ENCODE measurements at regions not wholly inside any gene's neighbourhood (a gene's known extent, or its start where the extent isn't known, plus 50 kb on each side); places are given as distances from the start of the nearest gene placed in this dataset.
"Not testable (repeated sequence)": the region's sequence is repeated elsewhere in the genome, so short reads cannot be mapped to it uniquely, and the experiment has no call there.

GRCh38 chr4:3943051-3943450 lies 176.9 kb downstream of the ADRA2C start:
- not testable (repeated sequence) for ATAC-seq (ENCODE audit: low read depth); H3K4me3 Mint-ChIP-seq; H3K27ac Mint-ChIP-seq; H3K4me1 Mint-ChIP-seq; H3K27me3 Mint-ChIP-seq; H3K36me3 Mint-ChIP-seq; H3K9me3 Mint-ChIP-seq; DNase-seq (ENCODE audit: low spot score in 2 of 2)

GRCh38 chr4:3945511-3946290 lies 179.5 kb downstream of the ADRA2C start:
- Mint-ChIP-seq H3K9me3 (no peaks in the 10 kb centered on the region), H3K4me1 (peaks cover 9% of the 10 kb centered on the region), H3K27me3 (peaks cover 2% of the 10 kb centered on the region), H3K4me3 (no peak overlapping the region), H3K27ac (no peak overlapping the region), H3K36me3 (peaks cover 2% of the 10 kb centered on the region)
- no peak for ATAC-seq (ENCODE audit: low read depth)
- no peak for DNase-seq (ENCODE audit: low spot score in 2 of 2)

- not testable (repeated sequence) for H3K9me3 Mint-ChIP-seq; H3K4me3 Mint-ChIP-seq; H3K27ac Mint-ChIP-seq; H3K36me3 Mint-ChIP-seq; H3K27me3 Mint-ChIP-seq; DNase-seq (ENCODE audit: low spot score in 2 of 2); H3K4me1 Mint-ChIP-seq; ATAC-seq (ENCODE audit: low read depth)
Measured at GRCh38 chr4:3946553-3946952, 180.4 kb downstream of the ADRA2C start.

GRCh38 chr4:3947761-3948160 lies 181.6 kb downstream of the ADRA2C start:
- H3K27me3 Mint-ChIP-seq; H3K4me1 Mint-ChIP-seq; DNase-seq (ENCODE audit: low spot score in 2 of 2); ATAC-seq (ENCODE audit: low read depth); H3K27ac Mint-ChIP-seq; H3K36me3 Mint-ChIP-seq; H3K4me3 Mint-ChIP-seq; H3K9me3 Mint-ChIP-seq: not testable (repeated sequence)

GRCh38 chr4:3948210-3948609 lies 182.0 kb downstream of the ADRA2C start:
- not testable (repeated sequence) for ATAC-seq (ENCODE audit: low read depth); H3K27ac Mint-ChIP-seq; H3K27me3 Mint-ChIP-seq; H3K9me3 Mint-ChIP-seq; DNase-seq (ENCODE audit: low spot score in 2 of 2); H3K4me1 Mint-ChIP-seq; H3K4me3 Mint-ChIP-seq; H3K36me3 Mint-ChIP-seq

- not testable (repeated sequence) for H3K36me3 Mint-ChIP-seq; H3K4me1 Mint-ChIP-seq; ATAC-seq (ENCODE audit: low read depth); H3K27ac Mint-ChIP-seq; H3K27me3 Mint-ChIP-seq; DNase-seq (ENCODE audit: low spot score in 2 of 2); H3K4me3 Mint-ChIP-seq; H3K9me3 Mint-ChIP-seq
Measured at GRCh38 chr4:3949916-3950315, 183.7 kb downstream of the ADRA2C start.

GRCh38 chr4:3952443-3953139 lies 186.4 kb downstream of the ADRA2C start:
- not testable (repeated sequence) for H3K4me1 Mint-ChIP-seq; H3K36me3 Mint-ChIP-seq; ATAC-seq (ENCODE audit: low read depth); H3K27me3 Mint-ChIP-seq; H3K4me3 Mint-ChIP-seq; H3K27ac Mint-ChIP-seq; DNase-seq (ENCODE audit: low spot score in 2 of 2); H3K9me3 Mint-ChIP-seq

- not testable (repeated sequence) for ATAC-seq (ENCODE audit: low read depth); H3K9me3 Mint-ChIP-seq; H3K4me3 Mint-ChIP-seq; DNase-seq (ENCODE audit: low spot score in 2 of 2); H3K27ac Mint-ChIP-seq; H3K4me1 Mint-ChIP-seq; H3K27me3 Mint-ChIP-seq; H3K36me3 Mint-ChIP-seq
Measured at GRCh38 chr4:3953140-3953489, 186.9 kb downstream of the ADRA2C start.

GRCh38 chr4:3954540-3955320 lies 188.5 kb downstream of the ADRA2C start:
- H3K9me3 Mint-ChIP-seq; ATAC-seq (ENCODE audit: low read depth); H3K4me1 Mint-ChIP-seq; H3K36me3 Mint-ChIP-seq; H3K27me3 Mint-ChIP-seq: not testable (repeated sequence)
- H3K27ac Mint-ChIP-seq: peak overlapping the region; percentile 95
- H3K4me3 Mint-ChIP-seq: peak overlapping the region; percentile 88
- DNase-seq (ENCODE audit: low spot score in 2 of 2): peak; percentile 45 to 51

GRCh38 chr4:3955321-3956164 lies 189.4 kb downstream of the ADRA2C start:
- DNase-seq (ENCODE audit: low spot score in 2 of 2): peak; percentile 93 to 98
- peak overlapping the region; percentile 88 for H3K4me3 Mint-ChIP-seq
- H3K9me3 Mint-ChIP-seq: not testable (repeated sequence)

GRCh38 chr4:3956165-3956867 lies 190.1 kb downstream of the ADRA2C start:
- not testable (repeated sequence) for H3K4me1 Mint-ChIP-seq; H3K36me3 Mint-ChIP-seq; ATAC-seq (ENCODE audit: low read depth); H3K27me3 Mint-ChIP-seq; H3K9me3 Mint-ChIP-seq
- DNase-seq (ENCODE audit: low spot score in 2 of 2): peak in 1 of 2 donors; percentile 22
- Mint-ChIP-seq H3K27ac (peak overlapping the region; percentile 95), H3K4me3 (peak overlapping the region; percentile 88)

More at GRCh38 chr4:3955321-3956164, 189.4 kb downstream of the ADRA2C start:
- peak overlapping the region; percentile 95 for H3K27ac Mint-ChIP-seq
- not testable (repeated sequence) for H3K4me1 Mint-ChIP-seq, H3K27me3 Mint-ChIP-seq, H3K36me3 Mint-ChIP-seq
- peak; percentile 96 for ATAC-seq (ENCODE audit: low read depth)

GRCh38 chr4:3961091-3961672 lies 195.0 kb downstream of the ADRA2C start:
- DNase-seq (ENCODE audit: low spot score in 2 of 2); H3K36me3 Mint-ChIP-seq; ATAC-seq (ENCODE audit: low read depth); H3K4me1 Mint-ChIP-seq; H3K27ac Mint-ChIP-seq; H3K27me3 Mint-ChIP-seq; H3K4me3 Mint-ChIP-seq; H3K9me3 Mint-ChIP-seq: not testable (repeated sequence)

Measured in memory B cell (primary cell).